ENCODE measurements at regions not wholly inside any gene's neighbourhood (a gene's known extent, or its start where the extent isn't known, plus 50 kb on each side); places are given as distances from the start of the nearest gene placed in this dataset.
A peak's percentile ranks its signal among the peaks of the same experiment; 100 is the strongest.

- TF ChIP-seq HINFP (tag; conservative IDR thresholded peaks at IDR 0.05; ENCODE audit: low read depth) (no peak), DDX20 (tag; IDR thresholded peaks at IDR 0.05; ENCODE audit: low read depth) (no peak), SP1 (CRISPR knock-in tag; IDR thresholded peaks at IDR 0.05) (no peak), YY1 (IDR thresholded peaks at IDR 0.05; ENCODE audit: borderline replicate concordance in 1 of 3, control insufficient read depth in 1 of 3, extremely low read depth in 1 of 3, insufficient read depth in 3 of 3, insufficient read length in 1 of 3, insufficient replicate concordance in 2 of 3, low read depth in 1 of 3, low read length in 2 of 3) (no peak), NFIX (CRISPR knock-in tag; IDR thresholded peaks at IDR 0.05; ENCODE audit: low read depth) (no peak), TEAD2 (tag; IDR thresholded peaks at IDR 0.05) (no peak), E2F3 (CRISPR knock-in tag; IDR thresholded peaks at IDR 0.05) (no peak), ZNF717 (CRISPR knock-in tag; IDR thresholded peaks at IDR 0.05) (no peak), MTA1 (IDR thresholded peaks at IDR 0.05; ENCODE audit: borderline replicate concordance) (no peak), LEF1 (IDR thresholded peaks at IDR 0.05) (no peak), MBD2 (IDR thresholded peaks at IDR 0.05; ENCODE audit: borderline replicate concordance, low read depth) (no peak), ZNF133 (CRISPR knock-in tag; IDR thresholded peaks at IDR 0.05) (no peak), TAL1 (IDR thresholded peaks at IDR 0.05) (peak; percentile 57), ZNF121 (CRISPR knock-in tag; conservative IDR thresholded peaks at IDR 0.05) (no peak), ZZZ3 (IDR thresholded peaks at IDR 0.05) (no peak), CBFA2T3 (IDR thresholded peaks at IDR 0.05) (peak; percentile 57), TCFL5 (CRISPR knock-in tag; conservative IDR thresholded peaks at IDR 0.05) (no peak), TOE1 (IDR thresholded peaks at IDR 0.05; ENCODE audit: borderline replicate concordance) (no peak), TOE1 (CRISPR knock-in tag; IDR thresholded peaks at IDR 0.05; ENCODE audit: borderline replicate concordance, low read depth) (no peak), NELFE (IDR thresholded peaks at IDR 0.05; ENCODE audit: insufficient read depth, insufficient read length) (no peak), CBFA2T2 (conservative IDR thresholded peaks at IDR 0.05) (peak; percentile 32), ZFP36 (IDR thresholded peaks at IDR 0.05; ENCODE audit: low read depth, low read length, partially characterized antibody) (no peak), TCF3 (CRISPR knock-in tag; IDR thresholded peaks at IDR 0.05) (peak; percentile 47), RAD51 (IDR thresholded peaks at IDR 0.05; ENCODE audit: borderline replicate concordance, low read depth) (no peak), TEAD1 (CRISPR knock-in tag; IDR thresholded peaks at IDR 0.05) (no peak)
- TF ChIP-seq, protein P1, sequence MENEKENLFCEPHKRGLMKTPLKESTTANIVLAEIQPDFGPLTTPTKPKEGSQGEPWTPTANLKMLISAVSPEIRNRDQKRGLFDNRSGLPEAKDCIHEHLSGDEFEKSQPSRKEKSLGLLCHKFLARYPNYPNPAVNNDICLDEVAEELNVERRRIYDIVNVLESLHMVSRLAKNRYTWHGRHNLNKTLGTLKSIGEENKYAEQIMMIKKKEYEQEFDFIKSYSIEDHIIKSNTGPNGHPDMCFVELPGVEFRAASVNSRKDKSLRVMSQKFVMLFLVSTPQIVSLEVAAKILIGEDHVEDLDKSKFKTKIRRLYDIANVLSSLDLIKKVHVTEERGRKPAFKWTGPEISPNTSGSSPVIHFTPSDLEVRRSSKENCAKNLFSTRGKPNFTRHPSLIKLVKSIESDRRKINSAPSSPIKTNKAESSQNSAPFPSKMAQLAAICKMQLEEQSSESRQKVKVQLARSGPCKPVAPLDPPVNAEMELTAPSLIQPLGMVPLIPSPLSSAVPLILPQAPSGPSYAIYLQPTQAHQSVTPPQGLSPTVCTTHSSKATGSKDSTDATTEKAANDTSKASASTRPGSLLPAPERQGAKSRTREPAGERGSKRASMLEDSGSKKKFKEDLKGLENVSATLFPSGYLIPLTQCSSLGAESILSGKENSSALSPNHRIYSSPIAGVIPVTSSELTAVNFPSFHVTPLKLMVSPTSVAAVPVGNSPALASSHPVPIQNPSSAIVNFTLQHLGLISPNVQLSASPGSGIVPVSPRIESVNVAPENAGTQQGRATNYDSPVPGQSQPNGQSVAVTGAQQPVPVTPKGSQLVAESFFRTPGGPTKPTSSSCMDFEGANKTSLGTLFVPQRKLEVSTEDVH (IDR thresholded peaks at IDR 0.05; ENCODE audit: low read depth, partially characterized antibody) = no peak
Measured at GRCh38 chr4:128358231-128358912, 70.8 kb upstream of the PGRMC2 start (continued).
